ENCODE measurements at regions not wholly inside any gene's neighbourhood (a gene's known extent, or its start where the extent isn't known, plus 50 kb on each side); places are given as distances from the start of the nearest gene placed in this dataset.

DNA sequence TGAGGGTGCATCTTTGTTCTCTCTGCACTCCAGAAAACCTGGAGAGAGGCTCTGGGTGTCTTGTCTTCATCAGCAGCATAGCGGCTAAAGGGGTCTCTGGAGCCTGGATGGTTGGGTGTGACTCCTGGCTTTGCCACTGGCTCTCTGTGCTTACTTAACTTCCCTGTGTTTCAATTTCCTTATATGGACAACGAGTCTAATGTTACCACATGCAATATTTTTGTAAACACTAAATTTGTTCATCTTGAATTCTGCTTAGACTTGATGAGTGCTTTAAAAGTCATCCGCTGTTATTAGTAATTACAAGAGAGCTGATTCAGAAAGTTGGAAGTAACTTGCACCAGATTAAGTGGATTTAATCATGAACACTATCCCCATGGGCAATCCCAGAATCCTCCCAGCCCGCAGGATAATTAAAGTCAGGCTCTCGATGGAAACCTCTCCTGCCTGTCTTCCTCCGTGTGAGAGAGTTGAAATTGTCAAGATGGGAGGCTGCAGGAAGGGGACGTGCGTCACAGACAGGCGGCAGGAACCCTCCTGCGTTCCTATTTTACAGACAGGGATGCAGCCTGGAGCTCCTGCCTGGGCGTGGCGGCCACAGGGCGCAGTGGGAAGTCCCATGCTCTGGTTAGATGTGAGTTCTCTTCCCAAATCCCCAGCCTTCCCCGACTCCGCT is 201.2 kb downstream of the TTC8 start:
- no peaks in the 10 kb centered on the region for H3K36me3 ChIP-seq (ENCODE audit: insufficient read depth)
- H3K27me3 ChIP-seq (ENCODE audit: insufficient read depth), result peaks cover 54% of the 10 kb centered on the region
- no peak overlapping the region for H3K4me3 ChIP-seq
- Mint-ChIP-seq H3K4me3 (no peak overlapping the region), H3K4me1 (no peaks in the 10 kb centered on the region), H3K9me3 (no peaks in the 10 kb centered on the region), H3K27me3 (ENCODE audit: insufficient read depth, low read depth, poor library complexity) (peaks cover 27% of the 10 kb centered on the region), H3K36me3 (ENCODE audit: low read depth) (no peaks in the 10 kb centered on the region), H3K27ac (no peak overlapping the region)
- H3F3A ChIP-seq (replicated peaks; ENCODE audit: low read depth), result no peaks in the 10 kb centered on the region
- no peaks in the 10 kb centered on the region; the same call in 1 of the 2 replicates for H4K20me1 ChIP-seq (replicated peaks; ENCODE audit: insufficient read depth)
- H3K4me2 ChIP-seq, result no peak overlapping the region
- DNase-seq (ENCODE audit: low spot score) (no peak), ATAC-seq (no peak)
- no peak overlapping the region for H3K27ac ChIP-seq (ENCODE audit: low read depth)
- H2AFZ ChIP-seq, result no peak overlapping the region
- peaks cover 9% of the 10 kb centered on the region for H3K4me1 ChIP-seq (ENCODE audit: insufficient read depth)
- TF ChIP-seq, protein P1, sequence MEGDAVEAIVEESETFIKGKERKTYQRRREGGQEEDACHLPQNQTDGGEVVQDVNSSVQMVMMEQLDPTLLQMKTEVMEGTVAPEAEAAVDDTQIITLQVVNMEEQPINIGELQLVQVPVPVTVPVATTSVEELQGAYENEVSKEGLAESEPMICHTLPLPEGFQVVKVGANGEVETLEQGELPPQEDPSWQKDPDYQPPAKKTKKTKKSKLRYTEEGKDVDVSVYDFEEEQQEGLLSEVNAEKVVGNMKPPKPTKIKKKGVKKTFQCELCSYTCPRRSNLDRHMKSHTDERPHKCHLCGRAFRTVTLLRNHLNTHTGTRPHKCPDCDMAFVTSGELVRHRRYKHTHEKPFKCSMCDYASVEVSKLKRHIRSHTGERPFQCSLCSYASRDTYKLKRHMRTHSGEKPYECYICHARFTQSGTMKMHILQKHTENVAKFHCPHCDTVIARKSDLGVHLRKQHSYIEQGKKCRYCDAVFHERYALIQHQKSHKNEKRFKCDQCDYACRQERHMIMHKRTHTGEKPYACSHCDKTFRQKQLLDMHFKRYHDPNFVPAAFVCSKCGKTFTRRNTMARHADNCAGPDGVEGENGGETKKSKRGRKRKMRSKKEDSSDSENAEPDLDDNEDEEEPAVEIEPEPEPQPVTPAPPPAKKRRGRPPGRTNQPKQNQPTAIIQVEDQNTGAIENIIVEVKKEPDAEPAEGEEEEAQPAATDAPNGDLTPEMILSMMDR (conservative IDR thresholded peaks at IDR 0.05; ENCODE audit: low read depth in 2 of 2), result no peak
- no peak for TF ChIP-seq EZH2phosphoT487 (IDR thresholded peaks at IDR 0.05; ENCODE audit: unreplicated experiment)
- no peak for TF ChIP-seq POLR2AphosphoS5 (IDR thresholded peaks at IDR 0.05; ENCODE audit: low read depth)
- TF ChIP-seq, protein P2, sequence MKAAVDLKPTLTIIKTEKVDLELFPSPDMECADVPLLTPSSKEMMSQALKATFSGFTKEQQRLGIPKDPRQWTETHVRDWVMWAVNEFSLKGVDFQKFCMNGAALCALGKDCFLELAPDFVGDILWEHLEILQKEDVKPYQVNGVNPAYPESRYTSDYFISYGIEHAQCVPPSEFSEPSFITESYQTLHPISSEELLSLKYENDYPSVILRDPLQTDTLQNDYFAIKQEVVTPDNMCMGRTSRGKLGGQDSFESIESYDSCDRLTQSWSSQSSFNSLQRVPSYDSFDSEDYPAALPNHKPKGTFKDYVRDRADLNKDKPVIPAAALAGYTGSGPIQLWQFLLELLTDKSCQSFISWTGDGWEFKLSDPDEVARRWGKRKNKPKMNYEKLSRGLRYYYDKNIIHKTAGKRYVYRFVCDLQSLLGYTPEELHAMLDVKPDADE (IDR thresholded peaks at IDR 0.05), result no peak
- TF ChIP-seq EZH2 (IDR thresholded peaks at IDR 0.05; ENCODE audit: low read depth, unreplicated experiment), result no peak
- TF ChIP-seq CREB1 (CRISPR knock-in tag; IDR thresholded peaks at IDR 0.05; ENCODE audit: low read depth), result no peak
- TF ChIP-seq ZNF331 (CRISPR knock-in tag; IDR thresholded peaks at IDR 0.05; ENCODE audit: low read depth), result no peak
- TF ChIP-seq, protein P3, sequence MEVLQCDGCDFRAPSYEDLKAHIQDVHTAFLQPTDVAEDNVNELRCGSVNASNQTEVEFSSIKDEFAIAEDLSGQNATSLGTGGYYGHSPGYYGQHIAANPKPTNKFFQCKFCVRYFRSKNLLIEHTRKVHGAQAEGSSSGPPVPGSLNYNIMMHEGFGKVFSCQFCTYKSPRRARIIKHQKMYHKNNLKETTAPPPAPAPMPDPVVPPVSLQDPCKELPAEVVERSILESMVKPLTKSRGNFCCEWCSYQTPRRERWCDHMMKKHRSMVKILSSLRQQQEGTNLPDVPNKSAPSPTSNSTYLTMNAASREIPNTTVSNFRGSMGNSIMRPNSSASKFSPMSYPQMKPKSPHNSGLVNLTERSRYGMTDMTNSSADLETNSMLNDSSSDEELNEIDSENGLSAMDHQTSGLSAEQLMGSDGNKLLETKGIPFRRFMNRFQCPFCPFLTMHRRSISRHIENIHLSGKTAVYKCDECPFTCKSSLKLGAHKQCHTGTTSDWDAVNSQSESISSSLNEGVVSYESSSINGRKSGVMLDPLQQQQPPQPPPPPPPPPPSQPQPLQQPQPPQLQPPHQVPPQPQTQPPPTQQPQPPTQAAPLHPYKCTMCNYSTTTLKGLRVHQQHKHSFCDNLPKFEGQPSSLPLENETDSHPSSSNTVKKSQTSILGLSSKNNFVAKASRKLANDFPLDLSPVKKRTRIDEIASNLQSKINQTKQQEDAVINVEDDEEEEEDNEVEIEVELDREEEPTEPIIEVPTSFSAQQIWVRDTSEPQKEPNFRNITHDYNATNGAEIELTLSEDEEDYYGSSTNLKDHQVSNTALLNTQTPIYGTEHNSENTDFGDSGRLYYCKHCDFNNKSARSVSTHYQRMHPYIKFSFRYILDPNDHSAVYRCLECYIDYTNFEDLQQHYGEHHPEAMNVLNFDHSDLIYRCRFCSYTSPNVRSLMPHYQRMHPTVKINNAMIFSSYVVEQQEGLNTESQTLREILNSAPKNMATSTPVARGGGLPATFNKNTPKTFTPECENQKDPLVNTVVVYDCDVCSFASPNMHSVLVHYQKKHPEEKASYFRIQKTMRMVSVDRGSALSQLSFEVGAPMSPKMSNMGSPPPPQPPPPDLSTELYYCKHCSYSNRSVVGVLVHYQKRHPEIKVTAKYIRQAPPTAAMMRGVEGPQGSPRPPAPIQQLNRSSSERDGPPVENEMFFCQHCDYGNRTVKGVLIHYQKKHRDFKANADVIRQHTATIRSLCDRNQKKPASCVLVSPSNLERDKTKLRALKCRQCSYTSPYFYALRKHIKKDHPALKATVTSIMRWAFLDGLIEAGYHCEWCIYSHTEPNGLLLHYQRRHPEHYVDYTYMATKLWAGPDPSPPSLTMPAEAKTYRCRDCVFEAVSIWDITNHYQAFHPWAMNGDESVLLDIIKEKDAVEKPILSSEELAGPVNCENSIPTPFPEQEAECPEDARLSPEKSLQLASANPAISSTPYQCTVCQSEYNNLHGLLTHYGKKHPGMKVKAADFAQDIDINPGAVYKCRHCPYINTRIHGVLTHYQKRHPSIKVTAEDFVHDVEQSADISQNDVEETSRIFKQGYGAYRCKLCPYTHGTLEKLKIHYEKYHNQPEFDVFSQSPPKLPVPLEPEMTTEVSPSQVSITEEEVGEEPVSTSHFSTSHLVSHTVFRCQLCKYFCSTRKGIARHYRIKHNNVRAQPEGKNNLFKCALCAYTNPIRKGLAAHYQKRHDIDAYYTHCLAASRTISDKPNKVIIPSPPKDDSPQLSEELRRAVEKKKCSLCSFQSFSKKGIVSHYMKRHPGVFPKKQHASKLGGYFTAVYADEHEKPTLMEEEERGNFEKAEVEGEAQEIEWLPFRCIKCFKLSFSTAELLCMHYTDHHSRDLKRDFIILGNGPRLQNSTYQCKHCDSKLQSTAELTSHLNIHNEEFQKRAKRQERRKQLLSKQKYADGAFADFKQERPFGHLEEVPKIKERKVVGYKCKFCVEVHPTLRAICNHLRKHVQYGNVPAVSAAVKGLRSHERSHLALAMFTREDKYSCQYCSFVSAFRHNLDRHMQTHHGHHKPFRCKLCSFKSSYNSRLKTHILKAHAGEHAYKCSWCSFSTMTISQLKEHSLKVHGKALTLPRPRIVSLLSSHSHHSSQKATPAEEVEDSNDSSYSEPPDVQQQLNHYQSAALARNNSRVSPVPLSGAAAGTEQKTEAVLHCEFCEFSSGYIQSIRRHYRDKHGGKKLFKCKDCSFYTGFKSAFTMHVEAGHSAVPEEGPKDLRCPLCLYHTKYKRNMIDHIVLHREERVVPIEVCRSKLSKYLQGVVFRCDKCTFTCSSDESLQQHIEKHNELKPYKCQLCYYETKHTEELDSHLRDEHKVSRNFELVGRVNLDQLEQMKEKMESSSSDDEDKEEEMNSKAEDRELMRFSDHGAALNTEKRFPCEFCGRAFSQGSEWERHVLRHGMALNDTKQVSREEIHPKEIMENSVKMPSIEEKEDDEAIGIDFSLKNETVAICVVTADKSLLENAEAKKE (CRISPR knock-in tag; IDR thresholded peaks at IDR 0.05), result no peak
- no peak for TF ChIP-seq ZNF114 (CRISPR knock-in tag; IDR thresholded peaks at IDR 0.05)
- TF ChIP-seq NANOG (IDR thresholded peaks at IDR 0.05; ENCODE audit: borderline replicate concordance), result no peak
- H3K79me2 ChIP-seq (replicated peaks; ENCODE audit: insufficient read depth), result no peaks in the 10 kb centered on the region
- H3K9me2 ChIP-seq (ENCODE audit: insufficient read depth), result no peaks in the 10 kb centered on the region

All from GM23338 (cell line).